ENCODE measurements at regions not wholly inside any gene's neighbourhood (a gene's known extent, or its start where the extent isn't known, plus 50 kb on each side); places are given as distances from the start of the nearest gene placed in this dataset.
"Not testable (repeated sequence)": the region's sequence is repeated elsewhere in the genome, so short reads cannot be mapped to it uniquely, and the experiment has no call there.

- DNase-seq (ENCODE audit: low read depth), result no peak
Observed at GRCh38 chr19:31445406-31445805, 96.2 kb upstream of the TSHZ3 start.

- no peak for DNase-seq (ENCODE audit: low read depth)
Observed at GRCh38 chr19:31448221-31448657, 99.0 kb upstream of the TSHZ3 start.

GRCh38 chr19:31449379-31449778 is 100.1 kb upstream of the TSHZ3 start:
- no peak for DNase-seq (ENCODE audit: low read depth)

GRCh38 chr19:31450696-31451095 is 101.5 kb upstream of the TSHZ3 start:
- DNase-seq (ENCODE audit: low read depth), result no peak

- DNase-seq (ENCODE audit: low read depth), result no peak
Observed at GRCh38 chr19:31451686-31452330, 102.6 kb upstream of the TSHZ3 start.

- DNase-seq (ENCODE audit: low read depth), result no peak
Observed at GRCh38 chr19:31459430-31459829, 110.2 kb upstream of the TSHZ3 start.

- DNase-seq (ENCODE audit: low read depth), result no peak
Observed at GRCh38 chr19:31461814-31462539, 112.7 kb upstream of the TSHZ3 start.

- no peak for DNase-seq (ENCODE audit: low read depth)
Observed at GRCh38 chr19:31470229-31470939, 121.1 kb upstream of the TSHZ3 start.

- DNase-seq (ENCODE audit: low read depth), result no peak
Observed at GRCh38 chr19:31470952-31471351, 121.7 kb upstream of the TSHZ3 start.

- no peak for DNase-seq (ENCODE audit: low read depth)
Observed at GRCh38 chr19:31478241-31478640, 129.0 kb upstream of the TSHZ3 start.

GRCh38 chr19:31483226-31483857 is 134.1 kb upstream of the TSHZ3 start:
- no peak for DNase-seq (ENCODE audit: low read depth)

- DNase-seq (ENCODE audit: low read depth), result not testable (repeated sequence)
Observed at GRCh38 chr19:31484858-31485410, 135.7 kb upstream of the TSHZ3 start.

GRCh38 chr19:31485472-31485871 is 136.2 kb upstream of the TSHZ3 start:
- no peak for DNase-seq (ENCODE audit: low read depth)

- no peak for DNase-seq (ENCODE audit: low read depth)
Observed at GRCh38 chr19:31491242-31491641, 142.0 kb upstream of the TSHZ3 start.

- DNase-seq (ENCODE audit: low read depth), result no peak
Observed at GRCh38 chr19:31492050-31492449, 142.8 kb upstream of the TSHZ3 start.

- no peak for DNase-seq (ENCODE audit: low read depth)
Observed at GRCh38 chr19:31496076-31496475, 146.8 kb upstream of the TSHZ3 start.

GRCh38 chr19:31497709-31498108 is 148.5 kb upstream of the TSHZ3 start:
- DNase-seq (ENCODE audit: low read depth), result no peak

GRCh38 chr19:31498781-31499180 is 149.5 kb upstream of the TSHZ3 start:
- no peak for DNase-seq (ENCODE audit: low read depth)

- DNase-seq (ENCODE audit: low read depth), result no peak
Observed at GRCh38 chr19:31499281-31500196, 150.3 kb upstream of the TSHZ3 start.

- no peak for DNase-seq (ENCODE audit: low read depth)
Observed at GRCh38 chr19:31500197-31500830, 151.1 kb upstream of the TSHZ3 start.

- no peak for DNase-seq (ENCODE audit: low read depth)
Observed at GRCh38 chr19:31500946-31501345, 151.7 kb upstream of the TSHZ3 start.

All from activated gamma-delta T cell treated with anti-CD3 and anti-CD28 coated beads, Interleukin-2, amount 50 U/mL, for 16 hours (primary cell).